HL-60/S4 treated with phorbol 12-myristate 13-acetate at 8.2 ng/mL for 4 days and 3 days (cell line): ENCODE measurements at regions not wholly inside any gene's neighbourhood (a gene's known extent, or its start where the extent isn't known, plus 50 kb on each side); places are given as distances from the start of the nearest gene placed in this dataset.

Source experiments
- in situ Hi-C: fragments of 300-500 bp; cut with MboI; formaldehyde crosslinking; loops from 2 replicates; pipeline ENCODE4 v1.15.0; 2022; ENCODE audit warnings: low sequenced_read_pairs

DNA sequence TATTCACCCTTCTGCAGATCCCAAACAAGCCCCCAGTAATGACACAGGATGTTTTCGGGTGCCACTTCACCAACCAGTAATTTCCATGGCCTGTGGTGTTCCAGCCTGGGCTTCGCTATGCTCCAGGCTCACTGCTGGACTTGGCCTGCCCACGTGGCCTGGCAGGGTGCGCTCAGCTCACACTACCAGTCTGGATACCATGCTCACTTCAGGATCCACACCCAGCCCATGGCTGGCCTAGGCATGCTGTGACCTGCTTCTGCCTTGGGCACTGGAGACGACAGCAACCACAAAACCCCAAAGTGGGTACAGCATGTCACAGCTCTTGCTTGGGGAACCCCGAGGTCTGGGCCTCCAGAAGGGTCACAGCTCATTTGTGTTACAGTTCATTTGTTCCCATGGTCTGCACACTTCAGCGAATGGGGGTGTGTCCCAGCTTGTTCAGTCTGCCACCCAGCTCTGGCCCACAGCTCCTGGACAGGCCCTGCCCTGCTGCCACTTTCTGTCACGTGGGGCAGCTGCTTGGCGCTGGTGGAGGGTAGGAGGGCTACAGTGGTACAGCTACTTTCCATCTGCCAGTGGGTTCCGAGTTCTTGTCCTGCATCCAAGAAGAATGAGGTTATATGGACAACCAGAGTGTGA lies 650.8 kb downstream of the MCTP2 start:
- in situ Hi-C loops: no loop called here

DNA sequence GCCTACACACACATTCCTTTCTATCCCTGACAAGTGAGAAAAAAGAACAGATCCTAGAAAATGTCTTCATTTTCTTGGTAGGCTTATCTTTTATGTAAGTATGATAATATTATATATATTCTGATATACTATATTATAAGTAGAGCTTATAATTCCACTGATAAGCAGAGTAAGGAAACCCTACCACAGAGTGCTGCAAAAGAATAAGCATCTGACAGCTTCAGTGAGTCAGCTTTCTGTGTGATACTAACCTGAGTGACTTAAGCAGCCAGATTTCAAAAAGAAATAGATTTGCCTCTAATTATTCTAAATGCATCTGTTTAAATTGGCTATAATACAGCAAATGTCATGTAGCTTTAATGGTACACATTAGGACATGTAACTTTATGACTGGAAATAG lies 656.0 kb downstream of the MCTP2 start:
- in situ Hi-C loops: no loop called here

DNA sequence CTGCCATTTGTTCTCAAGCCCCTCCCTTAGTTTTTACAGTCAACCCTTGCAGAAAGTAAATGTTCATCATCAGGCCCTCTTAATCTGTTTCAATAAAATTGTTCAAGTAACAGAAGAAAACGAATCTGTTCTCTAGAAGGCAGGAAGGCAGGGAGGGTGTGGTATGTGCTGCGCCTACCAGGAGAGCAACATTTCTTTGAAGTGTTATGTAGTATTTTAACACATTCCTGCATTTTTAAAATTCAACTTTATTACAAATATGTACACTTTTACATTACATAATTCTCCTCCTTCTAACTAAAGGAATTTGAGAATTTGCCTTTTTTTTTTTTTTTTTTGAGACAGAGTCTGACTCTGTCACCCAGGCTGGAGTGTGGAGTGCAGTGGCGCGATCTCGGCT lies 657.8 kb downstream of the MCTP2 start:
- in situ Hi-C loops: no loop called here

DNA sequence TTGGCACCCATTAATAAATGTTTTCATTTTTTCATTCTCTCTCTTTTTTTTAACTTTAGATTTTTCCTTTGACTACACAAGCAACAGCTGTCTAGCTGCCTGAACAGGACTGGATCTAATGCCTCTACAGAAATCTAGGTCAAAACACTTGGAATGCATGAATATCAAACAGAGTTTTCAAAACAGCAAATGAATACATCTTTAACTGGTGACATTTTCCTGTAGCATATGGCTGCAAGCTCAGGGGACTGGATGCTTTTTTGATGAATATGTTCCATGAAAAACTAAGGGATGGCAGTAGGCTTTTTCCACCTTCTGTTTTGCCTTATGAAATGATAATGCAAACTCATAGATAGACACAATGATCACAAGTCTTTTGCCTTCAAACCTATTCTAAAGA lies 661.7 kb downstream of the MCTP2 start:
- in situ Hi-C loops: no loop called here

DNA sequence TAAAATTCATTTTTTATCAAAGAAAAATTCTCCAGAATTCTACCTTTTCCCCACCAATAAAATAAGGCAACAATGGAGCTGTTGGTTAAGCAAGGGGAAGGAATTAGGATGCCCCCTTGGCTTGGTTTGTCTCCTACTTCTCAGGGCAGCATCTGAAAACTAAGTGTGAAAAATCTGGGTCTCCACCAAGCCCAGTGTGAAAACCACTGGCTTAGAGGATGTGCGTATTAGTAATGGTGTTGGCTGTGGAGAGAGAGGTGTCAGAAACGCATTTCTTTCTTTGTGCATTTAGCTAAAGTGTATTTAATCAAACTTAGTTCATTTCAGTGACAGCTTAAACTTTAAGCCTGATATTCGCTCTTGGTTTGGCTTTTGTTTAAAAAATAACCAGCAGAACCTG lies 662.7 kb downstream of the MCTP2 start:
- in situ Hi-C loops: no loop called here

DNA sequence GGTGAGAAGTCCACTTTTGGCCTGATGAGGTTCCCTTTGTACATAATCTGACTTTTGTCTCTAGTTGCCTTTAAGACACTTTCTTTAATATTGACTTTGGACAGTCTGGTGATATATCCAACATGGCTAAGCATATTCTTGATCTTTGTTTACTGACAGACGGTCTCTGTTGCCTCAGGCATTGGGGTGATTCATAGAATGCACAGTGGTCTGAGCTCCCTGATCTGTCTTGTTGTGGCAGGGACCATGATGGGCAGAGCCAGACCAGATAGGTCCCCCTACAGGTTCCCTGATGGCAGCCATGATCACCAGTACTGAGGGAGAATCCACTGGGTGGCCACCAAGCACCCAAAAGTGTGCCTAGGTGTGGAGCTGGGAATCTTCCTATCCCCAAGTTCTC lies 678.1 kb downstream of the MCTP2 start:
- in situ Hi-C loops: no loop called here

DNA sequence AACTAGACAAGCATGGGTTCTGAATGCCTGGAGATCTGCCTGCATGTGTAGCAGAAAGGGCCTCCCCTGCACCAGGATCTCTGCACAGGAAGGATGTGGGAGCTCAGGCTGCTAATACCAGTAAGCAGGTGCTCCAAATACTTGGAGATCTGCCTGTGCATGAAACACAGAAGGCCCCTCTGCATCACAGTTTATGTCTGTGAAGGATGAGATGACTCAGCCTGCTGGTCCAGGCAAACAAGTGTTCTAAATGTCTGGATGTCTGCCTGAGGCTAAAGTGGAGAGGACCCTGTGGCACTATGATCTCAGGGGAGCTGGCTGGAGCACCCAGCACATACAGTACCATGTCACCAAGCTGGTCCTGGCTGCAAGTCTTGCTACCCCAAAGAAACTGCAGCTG lies 678.8 kb downstream of the MCTP2 start:
- in situ Hi-C loops: no loop called here

DNA sequence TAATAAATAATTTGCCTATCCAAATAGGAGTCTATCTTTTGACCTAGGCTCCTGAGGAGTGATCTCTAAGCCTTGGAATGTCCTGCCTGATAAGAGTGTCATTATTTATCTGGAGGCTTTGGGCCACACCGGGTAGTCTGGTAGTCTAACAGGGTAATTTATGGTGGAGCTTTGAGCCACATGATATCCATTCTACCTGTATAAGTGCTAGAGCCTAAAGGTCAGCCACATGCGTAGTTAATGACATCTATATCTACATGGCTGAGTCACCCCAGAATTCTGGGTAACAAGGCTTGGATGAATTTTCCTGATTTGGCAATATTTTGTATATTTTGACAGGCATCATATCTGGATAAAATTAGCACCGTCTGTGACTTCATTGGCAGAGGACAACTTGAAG lies 681.4 kb downstream of the MCTP2 start:
- in situ Hi-C loops: no loop called here

DNA sequence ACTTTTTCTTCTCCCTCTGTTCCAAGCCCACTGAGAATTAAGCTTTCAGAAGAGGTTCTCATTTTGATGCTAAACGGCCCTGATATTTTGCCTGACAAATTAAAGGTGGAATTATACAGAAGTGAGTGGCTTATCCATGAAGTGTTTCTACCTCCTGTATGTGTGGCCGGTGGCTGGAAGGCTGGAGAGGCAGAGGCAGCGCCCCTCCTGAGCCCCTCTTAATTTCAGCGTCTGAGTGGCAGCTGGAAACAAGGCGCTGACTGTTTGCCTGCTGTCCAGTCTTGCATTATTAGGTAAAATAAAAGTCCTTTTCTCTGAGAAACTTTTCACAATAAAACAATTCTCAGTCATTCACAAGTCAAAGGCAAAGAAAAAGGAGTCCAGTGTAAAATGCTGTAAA lies 685.7 kb downstream of the MCTP2 start:
- in situ Hi-C loops: no loop called here

DNA sequence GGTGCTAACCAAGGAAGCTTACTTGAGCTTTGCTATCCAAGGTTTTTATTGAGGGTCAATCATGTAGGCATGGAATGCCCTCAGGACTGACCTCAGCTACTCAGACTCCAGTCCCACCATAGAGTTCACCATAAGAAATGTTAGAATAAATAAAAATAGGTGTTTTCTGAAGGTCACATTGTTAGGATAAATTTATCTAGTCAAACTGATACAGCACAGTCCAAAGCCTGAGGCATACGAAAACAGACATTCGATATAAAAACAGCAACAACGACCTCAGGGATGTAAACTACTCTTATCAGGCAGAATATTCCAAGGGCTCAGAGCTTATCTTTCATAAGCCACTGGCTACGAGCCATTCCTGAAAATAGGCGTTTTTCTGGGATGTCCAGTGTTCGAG lies 690.6 kb downstream of the MCTP2 start:
- in situ Hi-C loops: no loop called here

DNA sequence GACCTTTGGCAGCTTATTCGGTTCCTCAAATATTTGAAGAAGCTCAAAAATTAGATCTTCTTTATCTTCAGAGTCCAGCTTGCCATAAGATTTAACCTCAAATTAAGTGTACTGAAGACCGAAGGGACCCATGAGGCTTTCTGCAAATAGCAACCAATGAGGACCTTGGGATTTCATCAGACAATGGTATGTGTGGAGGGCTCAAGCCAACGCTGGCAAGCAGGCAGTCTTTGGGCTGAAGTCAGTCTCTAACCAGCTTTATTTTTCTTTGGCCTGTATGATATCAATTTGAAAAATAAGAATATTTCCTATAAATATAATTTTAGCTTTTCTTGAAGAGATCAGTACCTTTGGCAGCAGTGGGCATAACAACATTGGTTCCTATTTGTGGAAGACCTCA lies 692.7 kb downstream of the MCTP2 start:
- in situ Hi-C loops: no loop called here

DNA sequence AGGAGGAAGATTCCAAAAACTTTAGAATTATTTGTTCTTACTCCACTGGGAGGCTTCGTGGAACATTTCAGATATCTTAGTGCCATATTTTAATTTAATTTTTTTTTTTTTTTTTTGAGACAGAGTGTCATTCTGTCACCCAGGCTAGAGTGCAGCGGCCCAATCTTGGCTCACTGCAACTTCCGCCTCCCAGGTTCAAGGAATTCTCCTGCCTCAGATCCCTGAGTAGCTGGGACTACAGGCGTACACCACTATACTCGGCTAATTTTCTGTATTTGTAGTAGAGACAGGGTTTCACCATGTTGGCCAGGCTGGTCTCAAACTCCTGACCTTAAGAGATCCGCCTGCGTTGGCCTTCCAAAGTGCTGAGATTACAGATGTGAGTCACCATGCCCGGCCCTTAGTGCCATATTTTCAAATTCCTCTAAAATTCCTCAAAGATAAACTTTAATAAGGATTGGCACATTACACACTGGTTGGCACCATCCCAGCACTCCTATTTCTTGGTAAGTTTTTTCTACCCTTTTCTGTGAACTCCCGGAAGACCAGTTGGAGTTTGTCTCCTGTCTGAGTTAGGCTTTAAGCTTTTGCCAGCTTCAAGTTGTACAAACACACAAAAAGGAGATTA lies 693.7 kb downstream of the MCTP2 start:
- in situ Hi-C loops: no loop called here

DNA sequence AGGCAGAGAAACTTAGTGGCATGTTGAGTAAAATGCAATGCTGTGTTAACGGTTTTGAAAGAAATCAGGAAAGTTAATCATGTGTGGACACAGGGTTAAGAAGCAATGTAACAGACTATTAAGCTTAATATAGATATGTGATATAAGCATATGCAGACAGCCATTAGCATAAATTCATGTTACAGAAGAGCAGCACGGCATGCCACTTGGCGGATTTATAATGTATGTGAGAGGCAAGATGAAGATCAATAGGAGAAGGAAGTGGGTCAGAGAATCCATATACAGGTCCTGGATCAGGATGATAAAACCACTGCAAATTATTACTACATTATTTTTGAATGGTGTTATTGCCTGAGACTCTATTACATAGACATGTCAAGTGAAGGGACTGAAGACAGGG lies 694.3 kb downstream of the MCTP2 start:
- in situ Hi-C loops: no loop called here

DNA sequence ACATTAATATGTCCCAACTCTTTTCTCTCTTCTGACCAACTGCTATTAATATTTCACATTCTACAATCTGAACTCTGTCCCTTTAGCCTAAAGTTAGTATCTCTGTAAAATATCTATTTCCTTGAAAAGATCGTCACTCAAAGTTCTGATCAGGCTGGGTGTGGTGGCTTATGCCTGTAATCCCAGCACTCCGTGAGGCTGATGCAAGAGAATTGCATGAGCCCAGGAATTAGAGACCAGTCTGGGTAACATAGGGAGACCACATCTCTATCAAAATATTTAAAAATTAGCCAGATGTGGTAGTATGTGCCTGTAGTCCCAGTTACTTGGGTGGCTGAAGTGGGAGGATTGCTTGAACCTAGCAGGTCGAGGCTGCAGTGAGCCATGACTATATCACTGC lies 695.6 kb downstream of the MCTP2 start:
- in situ Hi-C loops: no loop called here

DNA sequence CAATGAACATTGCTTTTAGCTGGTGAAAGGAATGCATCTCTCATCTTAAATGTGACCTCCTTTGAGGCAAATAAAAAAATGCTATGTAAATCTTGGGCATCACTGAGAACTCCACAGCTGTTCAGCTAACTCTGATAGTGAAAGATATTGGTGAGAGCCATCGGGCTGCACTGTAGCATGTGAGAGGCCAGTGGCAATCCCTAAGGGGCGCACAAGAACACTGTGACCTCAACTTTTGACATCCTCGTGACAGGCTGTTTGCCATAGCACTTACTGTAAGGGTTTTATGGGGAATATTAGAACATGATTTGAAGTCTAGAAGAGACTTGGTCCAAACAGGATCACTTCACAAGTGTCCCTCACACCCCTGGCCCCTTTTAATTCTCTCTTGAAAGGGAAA lies 697.9 kb downstream of the MCTP2 start:
- in situ Hi-C loops: no loop called here

DNA sequence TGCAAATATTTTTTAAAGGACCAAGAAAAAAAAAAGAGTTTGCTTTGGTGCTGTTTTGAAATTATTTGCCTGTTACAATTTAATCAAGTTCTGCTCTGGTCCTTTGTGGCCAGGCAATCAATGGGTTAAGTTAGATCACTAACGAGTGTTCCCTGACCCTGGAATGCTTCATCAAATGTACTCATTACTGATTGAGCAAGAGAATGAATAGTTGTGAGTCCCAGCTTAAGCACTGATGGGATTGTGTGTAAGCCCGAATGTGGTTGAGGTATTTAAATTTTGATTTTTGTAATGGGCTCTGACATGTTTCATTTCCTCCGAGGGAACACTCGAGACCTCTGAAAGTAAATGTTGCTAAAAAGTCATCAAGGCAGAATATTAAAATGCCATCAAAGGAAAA lies 699.1 kb downstream of the MCTP2 start:
- in situ Hi-C loops: no loop called here

DNA sequence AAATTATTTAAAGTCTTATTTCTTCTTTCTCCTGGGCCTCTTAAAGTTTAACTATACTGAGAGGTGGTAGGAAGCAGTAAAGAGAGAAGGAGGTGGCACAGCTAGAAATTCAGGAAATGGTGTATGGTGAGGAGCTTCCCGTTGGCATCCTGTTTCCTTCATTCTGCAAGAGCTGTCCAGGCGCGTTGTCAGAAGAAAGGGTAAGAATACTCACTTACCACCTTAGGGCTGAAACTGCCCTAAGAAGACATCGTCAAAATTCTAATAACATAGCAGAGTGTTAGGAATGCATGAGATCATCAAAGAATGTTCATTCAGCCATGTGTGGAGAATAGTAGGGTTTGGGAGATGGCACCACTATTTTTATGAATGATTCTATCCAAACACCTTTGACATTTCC lies 699.6 kb downstream of the MCTP2 start:
- in situ Hi-C loops: no loop called here

DNA sequence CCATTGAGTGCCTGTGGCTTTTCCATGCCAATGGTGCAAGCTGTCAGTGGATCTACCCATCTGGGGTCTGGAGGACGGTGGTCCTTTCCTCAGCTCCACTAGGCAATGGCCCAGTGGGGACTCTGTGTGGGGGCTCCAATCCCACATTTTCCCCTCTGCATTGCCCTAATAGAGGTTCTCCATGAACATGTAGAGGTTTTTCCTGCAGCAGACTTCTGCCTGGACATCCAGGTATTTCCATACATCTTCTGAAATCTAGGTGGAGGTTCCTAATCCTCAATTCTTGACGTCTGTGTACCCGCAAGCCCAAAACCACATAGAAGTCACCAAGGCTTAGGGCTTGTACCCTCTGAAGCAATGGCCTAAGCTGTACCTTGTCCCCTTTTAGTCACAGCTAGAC lies 703.1 kb downstream of the MCTP2 start:
- in situ Hi-C loops: no loop called here

DNA sequence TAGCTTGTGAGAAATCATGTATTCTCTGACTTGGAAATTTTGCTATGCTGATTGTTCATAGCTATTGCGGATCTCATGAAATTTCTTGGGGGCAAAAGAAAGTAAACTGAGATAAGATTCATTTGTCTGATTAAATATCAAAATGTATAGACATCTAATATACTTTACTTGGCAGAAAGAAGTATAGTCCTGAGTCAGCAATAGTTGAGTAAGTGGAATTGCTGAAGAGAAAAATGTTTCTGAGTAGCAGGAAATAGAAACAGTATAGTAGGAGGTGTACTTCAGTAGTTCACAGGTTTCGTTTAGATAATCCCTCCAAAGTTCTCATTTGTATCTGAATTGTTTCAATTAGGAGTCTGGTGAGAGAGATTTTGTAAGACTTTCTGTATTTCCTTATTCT lies 705.9 kb downstream of the MCTP2 start:
- in situ Hi-C loops: no loop called here

DNA sequence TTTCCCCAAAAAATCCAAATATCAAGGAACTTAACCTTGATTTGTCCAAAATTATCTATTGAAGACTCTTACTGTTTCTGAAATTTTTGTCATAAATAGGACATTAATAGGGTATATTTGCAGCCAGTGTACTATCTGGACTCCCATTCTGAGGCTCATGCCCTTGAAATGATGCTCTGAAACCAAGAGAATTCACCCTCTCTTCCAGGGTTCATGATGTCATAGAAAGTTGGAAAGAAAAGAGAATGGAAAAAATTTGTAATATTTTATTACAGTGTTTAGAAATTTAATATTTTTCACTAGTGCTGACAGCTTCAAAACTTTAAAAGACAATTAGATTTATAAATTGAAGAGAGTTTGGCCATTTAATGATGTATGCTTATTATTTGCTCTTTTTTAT lies 712.5 kb downstream of the MCTP2 start:
- in situ Hi-C loops: no loop called here

DNA sequence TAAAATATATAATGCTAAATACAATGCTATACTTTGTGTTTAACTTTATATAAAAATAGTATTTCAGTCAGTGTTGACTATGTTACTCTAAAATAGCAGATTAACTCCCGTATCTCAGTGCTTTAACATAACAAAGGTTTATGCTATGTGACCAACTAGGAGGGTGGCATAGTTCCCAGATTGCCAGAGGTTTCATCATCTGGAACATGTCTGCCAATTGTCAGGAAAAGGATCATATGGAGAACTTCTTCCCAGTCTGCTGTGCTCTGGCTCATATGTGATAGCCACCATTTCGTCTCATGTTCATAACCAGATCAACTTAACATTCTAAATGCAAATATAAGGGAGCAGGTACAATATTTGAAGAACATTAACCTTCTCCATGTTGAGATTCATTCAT lies 720.2 kb downstream of the MCTP2 start:
- in situ Hi-C loops: no loop called here

DNA sequence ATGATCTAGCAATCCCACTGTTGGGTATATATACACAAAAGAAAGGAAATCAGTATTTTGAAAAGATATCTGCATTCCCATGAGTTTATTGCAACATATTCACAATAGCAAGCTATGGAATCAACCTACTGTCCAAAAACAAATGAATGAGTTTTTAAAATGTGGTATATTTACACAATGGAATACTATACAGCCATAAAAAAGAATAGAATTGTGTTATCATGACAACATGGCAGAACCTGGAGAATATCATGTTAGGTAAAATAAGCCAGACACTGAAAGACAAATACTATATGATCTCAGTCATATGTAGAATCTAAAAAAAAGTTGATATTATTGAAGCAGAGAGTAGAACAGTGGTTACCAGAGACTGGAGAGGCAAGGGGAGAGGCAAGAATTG lies 732.6 kb downstream of the MCTP2 start:
- in situ Hi-C loops: no loop called here

DNA sequence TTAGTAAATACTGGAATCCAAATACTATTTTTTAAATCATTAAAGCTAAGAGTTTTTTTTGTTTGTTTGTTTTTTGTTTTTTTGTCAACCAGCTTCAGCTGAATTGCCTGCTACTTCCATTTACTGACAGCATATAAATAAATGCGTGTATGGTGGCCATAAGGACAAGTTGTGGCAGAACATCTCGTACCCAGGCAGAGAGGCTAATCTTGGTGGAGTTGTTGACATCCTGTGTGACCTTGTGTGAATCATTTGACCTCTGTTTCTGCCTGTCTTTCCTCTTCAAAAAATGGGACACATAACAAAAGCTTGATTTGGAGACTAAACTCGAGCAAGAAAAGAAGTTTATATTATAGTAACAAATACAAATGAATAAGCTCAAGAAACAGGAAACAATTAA lies 734.2 kb downstream of the MCTP2 start:
- in situ Hi-C loops: no loop called here
